ENCODE measurements at regions not wholly inside any gene's neighbourhood (a gene's known extent, or its start where the extent isn't known, plus 50 kb on each side); places are given as distances from the start of the nearest gene placed in this dataset.

GRCh38 chr6:148257810-148258209 lies 84.8 kb upstream of the SASH1 start:
- CTCF ChIA-PET: no interaction called here
- no peaks in the 10 kb centered on the region for H3K79me2 ChIP-seq (ENCODE audit: low read length)

GRCh38 chr6:148258868-148259267 lies 83.8 kb upstream of the SASH1 start:
- ATAC-seq: no peak
- CTCF ChIA-PET: no interaction called here
- Histone ChIP-seq H3K9me3 (ENCODE audit: low read length) (no peaks in the 10 kb centered on the region), H3F3A (ENCODE audit: low read length, unreplicated experiment) (no peaks in the 10 kb centered on the region), H3K27ac (ENCODE audit: low read length) (no peak overlapping the region), H3K4me1 (ENCODE audit: insufficient read depth, low read length) (peaks cover 14% of the 10 kb centered on the region), H3K9me2 (replicated peaks; ENCODE audit: low read length) (no peaks in the 10 kb centered on the region), H4K20me1 (ENCODE audit: low read length) (no peaks in the 10 kb centered on the region), H2AFZ (ENCODE audit: low read length) (no peak overlapping the region), H3K79me2 (ENCODE audit: low read length) (no peaks in the 10 kb centered on the region), H3K9ac (ENCODE audit: low read length) (no peak overlapping the region), H3K36me3 (ENCODE audit: low read depth, low read length) (no peaks in the 10 kb centered on the region), H3K4me3 (ENCODE audit: low read length) (no peak overlapping the region), H3K27me3 (ENCODE audit: low read length) (no peaks in the 10 kb centered on the region), H3K4me2 (ENCODE audit: low read length) (no peak overlapping the region)
- intact Hi-C loops (cut with micrococcal nuclease): no loop called here
- POLR2A ChIA-PET (ENCODE audit: unreplicated experiment): interaction anchor here (0.6 kb wide), 1 partner anchor 84 kb away, joined by 17 read pairs; the partner anchor contains the start of gene SASH1
- DNase-seq: no peak
- TF ChIP-seq EZH2 (IDR thresholded peaks at IDR 0.05; ENCODE audit: low read length, unreplicated experiment): no peak
- no peak for TF ChIP-seq EZH2phosphoT487 (IDR thresholded peaks at IDR 0.05; ENCODE audit: borderline replicate concordance, low read length)
- TF ChIP-seq CTCF (conservative IDR thresholded peaks at IDR 0.05; ENCODE audit: low read depth, low read length): no peak
- BruUV-seq (replicated peaks): no TSS peak

More at GRCh38 chr6:148257810-148258209, 84.8 kb upstream of the SASH1 start:
- no peaks in the 10 kb centered on the region for H3K27me3 ChIP-seq (ENCODE audit: low read length)
- BruUV-seq (replicated peaks): no TSS peak
- no peak overlapping the region for H3K4me3 ChIP-seq (ENCODE audit: low read length)
- POLR2A ChIA-PET (ENCODE audit: unreplicated experiment): no interaction called here
- no peak overlapping the region for H3K27ac ChIP-seq (ENCODE audit: low read length)
- H3F3A ChIP-seq (ENCODE audit: low read length, unreplicated experiment): no peaks in the 10 kb centered on the region
- intact Hi-C loops (cut with micrococcal nuclease): no loop called here
- DNase-seq: no peak
- no peaks in the 10 kb centered on the region for H3K9me2 ChIP-seq (replicated peaks; ENCODE audit: low read length)
- H3K4me2 ChIP-seq (ENCODE audit: low read length): no peak overlapping the region
- H3K9ac ChIP-seq (ENCODE audit: low read length): no peak overlapping the region
- TF ChIP-seq CTCF (conservative IDR thresholded peaks at IDR 0.05; ENCODE audit: low read depth, low read length): no peak
- TF ChIP-seq EZH2 (IDR thresholded peaks at IDR 0.05; ENCODE audit: low read length, unreplicated experiment): no peak
- TF ChIP-seq EZH2phosphoT487 (IDR thresholded peaks at IDR 0.05; ENCODE audit: borderline replicate concordance, low read length): no peak
- peaks cover 3% of the 10 kb centered on the region; the same call in 1 of the 2 replicates for H3K4me1 ChIP-seq (ENCODE audit: insufficient read depth, low read length)
- H3K9me3 ChIP-seq (ENCODE audit: low read length): no peaks in the 10 kb centered on the region
- H4K20me1 ChIP-seq (ENCODE audit: low read length): no peaks in the 10 kb centered on the region
- no peaks in the 10 kb centered on the region for H3K36me3 ChIP-seq (ENCODE audit: low read depth, low read length)
- ATAC-seq: no peak
- no peak overlapping the region for H2AFZ ChIP-seq (ENCODE audit: low read length)

- H3K9me3 ChIP-seq (ENCODE audit: low read length): no peaks in the 10 kb centered on the region
- no peaks in the 10 kb centered on the region for H3K9me2 ChIP-seq (replicated peaks; ENCODE audit: low read length)
- H3K27me3 ChIP-seq (ENCODE audit: low read length): no peaks in the 10 kb centered on the region
- H3K4me3 ChIP-seq (ENCODE audit: low read length): no peak overlapping the region
- H3K9ac ChIP-seq (ENCODE audit: low read length): no peak overlapping the region
- H3K79me2 ChIP-seq (ENCODE audit: low read length): no peaks in the 10 kb centered on the region
- H3F3A ChIP-seq (ENCODE audit: low read length, unreplicated experiment): no peaks in the 10 kb centered on the region
- ATAC-seq: no peak
- H3K4me1 ChIP-seq (ENCODE audit: insufficient read depth, low read length): peaks cover 19% of the 10 kb centered on the region
- H2AFZ ChIP-seq (ENCODE audit: low read length): no peak overlapping the region
- ChIA-PET POLR2A (ENCODE audit: unreplicated experiment) (no interaction called here), CTCF (no interaction called here)
- H3K36me3 ChIP-seq (ENCODE audit: low read depth, low read length): no peaks in the 10 kb centered on the region
- TF ChIP-seq CTCF (conservative IDR thresholded peaks at IDR 0.05; ENCODE audit: low read depth, low read length) (no peak), EZH2 (IDR thresholded peaks at IDR 0.05; ENCODE audit: low read length, unreplicated experiment) (no peak), EZH2phosphoT487 (IDR thresholded peaks at IDR 0.05; ENCODE audit: borderline replicate concordance, low read length) (no peak)
- no peak overlapping the region for H3K4me2 ChIP-seq (ENCODE audit: low read length)
- intact Hi-C loops (cut with micrococcal nuclease): no loop called here
- no peak for DNase-seq
- no peak overlapping the region for H3K27ac ChIP-seq (ENCODE audit: low read length)
- no TSS peak for BruUV-seq (replicated peaks)
- no peaks in the 10 kb centered on the region for H4K20me1 ChIP-seq (ENCODE audit: low read length)
These were observed 81.2 kb upstream of the SASH1 start for GRCh38 chr6:148261470-148261869.

Data from PC-3 (cell line).